LNCAP (cell line): ENCODE measurements at regions not wholly inside any gene's neighbourhood (a gene's known extent, or its start where the extent isn't known, plus 50 kb on each side); places are given as distances from the start of the nearest gene placed in this dataset.

ENCODE experiments used
- TF ChIP-seq, protein P1 (sequence below): fragments of 450-650 bp; IDR thresholded peaks from 2 replicates; pipeline ENCODE4 v1.5.1; 2017; ENCODE audit warnings: mild to moderate bottlenecking

DNA sequence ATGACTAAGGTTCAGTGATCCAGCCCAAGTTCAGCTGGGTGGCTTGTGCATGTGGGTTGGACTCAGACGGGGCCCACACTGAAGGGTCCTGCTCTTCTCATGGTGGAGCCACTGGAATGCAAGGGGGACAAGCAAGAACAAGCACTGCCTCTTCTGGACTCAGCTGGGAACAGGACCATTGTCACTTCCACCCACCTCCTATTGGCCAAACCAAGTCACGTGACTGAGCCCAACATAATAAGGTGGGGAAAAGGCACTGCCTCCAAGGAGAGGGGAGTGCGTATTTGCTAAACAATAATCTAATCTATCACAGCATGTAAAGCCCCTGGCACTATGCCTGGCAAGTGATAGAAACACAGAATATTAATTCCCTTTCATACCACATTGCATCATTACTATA is 87.1 kb downstream of the CHST1 start:
- TF ChIP-seq, protein P1, sequence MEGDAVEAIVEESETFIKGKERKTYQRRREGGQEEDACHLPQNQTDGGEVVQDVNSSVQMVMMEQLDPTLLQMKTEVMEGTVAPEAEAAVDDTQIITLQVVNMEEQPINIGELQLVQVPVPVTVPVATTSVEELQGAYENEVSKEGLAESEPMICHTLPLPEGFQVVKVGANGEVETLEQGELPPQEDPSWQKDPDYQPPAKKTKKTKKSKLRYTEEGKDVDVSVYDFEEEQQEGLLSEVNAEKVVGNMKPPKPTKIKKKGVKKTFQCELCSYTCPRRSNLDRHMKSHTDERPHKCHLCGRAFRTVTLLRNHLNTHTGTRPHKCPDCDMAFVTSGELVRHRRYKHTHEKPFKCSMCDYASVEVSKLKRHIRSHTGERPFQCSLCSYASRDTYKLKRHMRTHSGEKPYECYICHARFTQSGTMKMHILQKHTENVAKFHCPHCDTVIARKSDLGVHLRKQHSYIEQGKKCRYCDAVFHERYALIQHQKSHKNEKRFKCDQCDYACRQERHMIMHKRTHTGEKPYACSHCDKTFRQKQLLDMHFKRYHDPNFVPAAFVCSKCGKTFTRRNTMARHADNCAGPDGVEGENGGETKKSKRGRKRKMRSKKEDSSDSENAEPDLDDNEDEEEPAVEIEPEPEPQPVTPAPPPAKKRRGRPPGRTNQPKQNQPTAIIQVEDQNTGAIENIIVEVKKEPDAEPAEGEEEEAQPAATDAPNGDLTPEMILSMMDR = no peak

DNA sequence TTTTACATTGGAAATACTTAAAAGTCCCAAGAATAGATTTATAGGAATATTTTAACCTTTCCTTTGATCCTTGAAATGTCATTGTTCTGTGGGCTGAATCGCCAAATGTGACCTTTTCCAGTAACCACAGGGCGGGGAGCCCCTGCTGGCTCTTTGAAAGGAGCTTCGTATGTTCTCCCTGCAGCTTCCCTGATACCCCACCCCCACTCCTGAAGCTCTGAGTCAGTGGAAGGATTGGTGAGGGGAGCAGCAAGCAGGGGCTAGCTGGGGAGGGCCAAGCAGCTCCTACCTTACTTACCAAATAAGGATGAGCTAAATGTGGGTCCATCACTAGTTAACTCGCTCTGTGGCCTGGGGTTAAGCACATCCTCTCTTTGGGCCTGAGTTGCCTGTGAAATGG is 87.7 kb downstream of the CHST1 start:
- TF ChIP-seq, protein P1 = no peak

DNA sequence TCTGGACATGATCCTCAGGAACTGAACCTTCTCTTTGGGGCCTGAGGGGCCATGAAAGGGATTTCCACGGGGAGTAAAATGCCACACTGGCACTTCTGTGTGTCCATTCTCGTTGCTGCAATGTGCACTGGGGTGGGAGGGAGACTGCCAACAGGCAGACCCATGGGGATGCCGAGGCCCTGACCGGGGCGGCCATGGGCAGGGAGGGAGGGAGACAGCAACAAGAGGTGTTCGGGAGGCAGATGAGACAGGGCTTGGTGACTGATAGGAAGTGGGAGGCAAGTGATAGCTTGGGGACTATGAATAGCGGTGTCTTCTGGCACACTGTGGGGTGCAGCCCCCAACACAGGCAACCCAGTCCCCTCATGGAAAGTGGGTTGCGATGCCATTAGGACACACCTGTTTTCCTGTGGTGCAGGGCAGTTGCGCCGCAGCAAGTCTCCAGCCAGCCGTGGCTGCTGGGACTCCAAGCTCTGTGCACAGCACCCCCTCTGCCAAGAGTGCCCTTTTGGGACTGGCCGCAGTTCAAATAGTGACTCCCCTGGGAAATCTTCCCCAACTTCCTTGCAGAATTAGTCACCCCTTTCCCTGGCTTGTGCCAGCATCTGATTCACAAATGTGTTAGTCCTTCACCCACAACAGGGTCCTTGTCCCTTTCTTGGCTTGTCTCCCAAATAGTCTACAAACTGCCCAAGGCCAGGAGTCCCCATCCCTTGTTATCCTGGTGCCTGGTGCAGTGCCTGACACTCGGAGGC is 88.8 kb downstream of the CHST1 start:
- TF ChIP-seq, protein P1 = no peak

DNA sequence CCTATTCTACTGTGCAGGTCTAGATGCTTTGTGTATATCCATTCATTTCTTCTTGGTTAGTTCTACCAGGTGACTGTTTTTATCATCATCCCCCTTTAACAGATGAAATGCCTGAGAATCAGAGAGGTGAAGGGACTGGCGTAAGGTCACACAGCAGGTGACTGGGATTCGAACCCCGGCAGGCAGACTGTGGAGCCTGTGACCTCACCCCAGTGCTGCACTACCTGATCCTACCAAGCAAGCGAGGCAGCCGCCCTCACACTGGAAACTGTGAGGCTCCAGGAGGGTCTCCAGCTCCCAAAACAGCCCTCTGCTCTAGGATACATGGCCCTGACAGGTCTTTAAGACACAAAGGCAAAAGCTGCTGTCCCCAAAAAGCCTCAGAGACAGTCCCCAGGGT is 91.7 kb downstream of the CHST1 start:
- TF ChIP-seq, protein P1 = no peak

DNA sequence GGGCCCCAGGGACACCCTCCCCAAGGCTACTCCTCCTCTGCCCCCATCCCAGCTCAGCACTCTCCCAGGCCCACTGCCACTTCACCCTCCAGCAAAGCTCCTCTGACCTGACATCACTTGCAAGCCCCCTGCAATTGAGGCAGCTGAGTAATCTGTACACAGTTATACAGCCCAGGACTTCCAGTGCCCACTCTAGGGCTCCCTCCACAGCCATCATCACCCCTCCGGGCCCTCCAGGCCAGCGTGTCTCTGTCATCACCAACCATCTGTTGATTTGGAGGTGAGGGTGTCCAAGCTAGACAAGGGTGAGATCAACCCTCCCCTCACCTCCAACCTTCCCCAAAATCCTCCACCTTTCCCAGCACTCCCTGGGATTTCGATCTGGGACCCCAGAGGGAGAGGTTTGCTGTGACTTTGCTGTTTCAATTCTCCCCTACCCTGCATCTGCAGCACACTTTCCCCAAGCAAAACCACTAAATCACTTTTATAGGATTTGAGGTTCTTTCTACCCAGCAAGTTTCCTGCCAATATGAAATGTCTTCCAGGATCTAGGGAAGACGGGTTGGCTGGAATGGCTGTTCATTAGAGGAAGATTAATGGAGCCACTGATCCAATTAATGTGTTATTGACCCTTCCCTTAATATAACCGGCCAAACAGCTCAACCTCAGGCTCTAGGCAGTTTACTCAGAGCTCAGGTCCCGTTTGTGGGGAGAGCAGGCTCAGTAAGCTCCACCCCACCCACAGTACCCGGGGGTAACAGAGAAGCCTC is 92.9 kb downstream of the CHST1 start:
- TF ChIP-seq, protein P1 = no peak

DNA sequence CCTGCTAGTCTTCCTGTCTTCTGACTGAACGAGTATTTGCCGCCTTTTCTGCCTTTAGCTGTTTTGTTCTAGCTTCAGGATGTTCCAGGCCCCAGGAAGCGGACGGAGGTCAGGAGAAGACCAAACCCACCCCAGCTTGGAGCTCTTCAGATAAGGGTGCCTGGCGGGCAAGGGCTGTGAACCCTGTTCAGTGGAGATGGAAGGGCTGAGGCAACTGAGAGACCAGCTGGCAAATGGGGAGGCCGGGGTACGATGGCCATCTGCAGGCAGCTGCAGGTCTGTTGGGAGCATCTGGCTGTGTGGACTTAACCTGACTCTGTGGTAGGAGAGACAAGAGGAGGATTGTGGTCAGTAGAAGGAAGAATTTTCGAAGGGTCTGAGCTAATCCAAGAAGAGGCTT is 95.6 kb downstream of the CHST1 start:
- TF ChIP-seq, protein P1 = no peak

DNA sequence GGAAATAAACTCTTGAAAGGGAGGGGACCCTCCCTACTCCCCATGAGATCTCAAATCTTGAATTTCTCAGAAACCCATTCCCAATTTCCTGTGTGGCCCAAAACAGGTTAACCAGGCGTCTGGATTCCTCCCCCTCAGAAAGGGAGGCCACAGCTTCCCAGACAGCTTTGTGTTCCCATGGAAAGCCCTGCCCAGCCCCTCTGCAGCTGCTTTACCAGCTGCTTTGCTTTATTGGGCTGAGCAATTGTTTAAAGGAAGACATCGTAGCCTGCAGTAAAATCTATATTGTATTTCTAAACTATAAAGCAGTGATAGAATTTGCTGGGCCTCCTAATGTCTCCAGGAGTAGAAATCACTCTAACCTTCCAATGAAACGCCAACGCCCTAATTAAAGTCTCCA is 97.4 kb downstream of the CHST1 start:
- TF ChIP-seq, protein P1 = no peak
